Psoas muscle (tissue), 7 donors: ENCODE measurements at regions not wholly inside any gene's neighbourhood (a gene's known extent, or its start where the extent isn't known, plus 50 kb on each side); places are given as distances from the start of the nearest gene placed in this dataset.

Experiments used
- ATAC-seq, 4 donors: fragments of 200-7000 bp; cut with Tn5 transposase; one replicate each; pipeline ENCODE4 v1.9.1; 2020; ENCODE audit warnings: moderate library complexity in 3 of 4, mild to moderate bottlenecking in 2 of 4
- DNase-seq, 2 donors: peaks; one replicate each; pipeline ENCODE4 v3.0.0-alpha.2; 2020
- H3K27ac ChIP-seq: fragments of 200-600 bp; one replicate; pipeline ENCODE4 v1.8.0; 2022
- H3K27me3 ChIP-seq, 3 donors: fragments of 200-600 bp in 1 of 3; one replicate each; pipeline versions ENCODE4 v1.6.1 to v1.8.0; 2013 to 2022; ENCODE audit warnings: low read length in 2 of 3, mild to moderate bottlenecking in 2 of 3, moderate library complexity in 1 of 3; ENCODE audit not compliant: insufficient read depth in 3 of 3
- H3K36me3 ChIP-seq, 2 donors: fragments of 200-600 bp in 1 of 2; one replicate each; pipeline versions ENCODE4 v1.6.1 to v1.8.0; 2013 to 2022; ENCODE audit warnings: low read depth in 1 of 2, mild to moderate bottlenecking in 1 of 2, moderate library complexity in 1 of 2; ENCODE audit not compliant: insufficient read depth in 1 of 2
- H3K4me1 ChIP-seq: fragments of 200-600 bp; one replicate; pipeline ENCODE4 v1.8.0; 2022
- H3K4me3 ChIP-seq: fragments of 200-600 bp; one replicate; pipeline ENCODE4 v1.8.0; 2022; ENCODE audit warnings: mild to moderate bottlenecking
- H3K9me3 ChIP-seq: fragments of 200-600 bp; one replicate; pipeline ENCODE4 v1.8.0; 2022
- WGBS, 3 donors: extraction: QIAGEN DNeasy Blood & Tissue Kit; methylation state at CpG; one replicate each; pipeline versions ENCODE4 v1.1.6 to v1.1.7; 2013; 5-methylcytosine and 5-hydroxymethylcytosine counted together
- intact Hi-C, 2 donors: fragments of 100-400 bp; cut with DNase I; formaldehyde crosslinking; loops; one replicate each; pipeline versions ENCODE4 v1.11.0 to v1.14.2; 2022
- TF ChIP-seq, protein P1 (sequence below): fragments of 200-600 bp; IDR thresholded peaks from one replicate; pipeline ENCODE4 v1.8.0; 2022; ENCODE audit warnings: antibody characterized with exemption
- donor health status: healthy with polysubstance abuse.
- donor health status: DM: no; HTN: no; CAD: no; lungs with moderate emphysema.
- donor health status: Bipolar disorder and iron deficiency.
- donor health status: healthy.
- donor health status: DM: yes; HTN: yes; CAD: no.
- donor health status: DM: no; HTN: no; CAD: no.
- donor health status: DM: yes; HTN: yes; CAD: no.

- no peak overlapping the region for H3K4me3 ChIP-seq
- H3K4me1 ChIP-seq: no peaks in the 10 kb centered on the region
- no peaks in the 10 kb centered on the region for H3K27me3 ChIP-seq
- no peak overlapping the region for H3K27ac ChIP-seq
- intact Hi-C loops: no loop called here
- DNase-seq: no peak
- no peaks in the 10 kb centered on the region for H3K36me3 ChIP-seq
- TF ChIP-seq, protein P1, sequence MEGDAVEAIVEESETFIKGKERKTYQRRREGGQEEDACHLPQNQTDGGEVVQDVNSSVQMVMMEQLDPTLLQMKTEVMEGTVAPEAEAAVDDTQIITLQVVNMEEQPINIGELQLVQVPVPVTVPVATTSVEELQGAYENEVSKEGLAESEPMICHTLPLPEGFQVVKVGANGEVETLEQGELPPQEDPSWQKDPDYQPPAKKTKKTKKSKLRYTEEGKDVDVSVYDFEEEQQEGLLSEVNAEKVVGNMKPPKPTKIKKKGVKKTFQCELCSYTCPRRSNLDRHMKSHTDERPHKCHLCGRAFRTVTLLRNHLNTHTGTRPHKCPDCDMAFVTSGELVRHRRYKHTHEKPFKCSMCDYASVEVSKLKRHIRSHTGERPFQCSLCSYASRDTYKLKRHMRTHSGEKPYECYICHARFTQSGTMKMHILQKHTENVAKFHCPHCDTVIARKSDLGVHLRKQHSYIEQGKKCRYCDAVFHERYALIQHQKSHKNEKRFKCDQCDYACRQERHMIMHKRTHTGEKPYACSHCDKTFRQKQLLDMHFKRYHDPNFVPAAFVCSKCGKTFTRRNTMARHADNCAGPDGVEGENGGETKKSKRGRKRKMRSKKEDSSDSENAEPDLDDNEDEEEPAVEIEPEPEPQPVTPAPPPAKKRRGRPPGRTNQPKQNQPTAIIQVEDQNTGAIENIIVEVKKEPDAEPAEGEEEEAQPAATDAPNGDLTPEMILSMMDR: no peak
- no peaks in the 10 kb centered on the region for H3K9me3 ChIP-seq
- no peak for ATAC-seq
Measured at GRCh38 chr11:97363331-97363730, 973.5 kb downstream of the JRKL start.

GRCh38 chr11:97364047-97364446, 974.2 kb downstream of the JRKL start:
- Histone ChIP-seq H3K27ac (no peak overlapping the region), H3K4me1 (no peaks in the 10 kb centered on the region), H3K27me3 (no peaks in the 10 kb centered on the region), H3K9me3 (no peaks in the 10 kb centered on the region), H3K36me3 (no peaks in the 10 kb centered on the region), H3K4me3 (no peak overlapping the region)
- TF ChIP-seq, protein P1: no peak
- DNase-seq (no peak), ATAC-seq (no peak)
- 22 to 50% (median 47%) methylated on average over 1 of the region's 1 CpG for WGBS, 3 donors
- intact Hi-C loops: no loop called here

DNA sequence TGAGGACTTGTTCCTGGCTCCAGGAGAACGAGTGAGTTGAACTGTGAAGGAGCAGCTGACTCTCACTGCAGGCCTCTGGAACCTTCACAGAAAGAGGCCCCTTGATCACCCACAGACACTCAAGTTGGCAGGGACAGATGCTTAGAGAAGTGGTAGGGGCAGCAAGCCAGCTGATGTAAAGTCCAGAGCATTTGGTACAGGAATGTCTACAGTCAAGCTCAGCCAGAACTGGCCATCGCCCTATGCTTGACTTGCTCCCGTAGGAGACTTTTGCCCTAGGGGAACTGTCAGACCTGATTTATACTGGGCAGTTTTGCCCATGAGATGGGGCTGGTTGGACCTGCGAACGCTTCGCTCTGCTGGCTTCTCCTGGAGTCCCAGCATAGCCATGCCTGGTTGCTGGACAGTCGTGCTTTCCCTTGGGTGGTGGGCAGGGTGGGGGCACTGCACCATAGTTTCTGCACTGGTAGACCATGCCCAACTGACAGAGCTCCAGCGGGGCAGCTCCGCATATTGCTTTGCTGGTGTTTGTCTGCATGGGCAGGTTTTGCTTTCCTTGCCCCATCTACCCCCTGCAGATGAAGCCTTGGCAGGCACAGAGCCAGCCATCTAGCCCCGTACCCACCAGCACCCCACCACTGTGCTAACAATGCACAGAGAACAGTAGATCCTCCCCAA, 977.7 kb downstream of the JRKL start:
- Histone ChIP-seq H3K4me1 (no peaks in the 10 kb centered on the region), H3K9me3 (no peaks in the 10 kb centered on the region), H3K27me3 (no peaks in the 10 kb centered on the region), H3K4me3 (no peak overlapping the region), H3K36me3 (no peaks in the 10 kb centered on the region), H3K27ac (no peak overlapping the region)
- ATAC-seq (no peak), DNase-seq (no peak)
- 91 to 97% (median 91%) methylated on average over 10 of the region's 10 CpGs for WGBS, 3 donors
- TF ChIP-seq, protein P1: no peak
- intact Hi-C loops: loop anchor here in 1 of 2 donors (5.0 kb wide), 1 partner anchor 75 kb away; no protein-coding TSS in a partner anchor

GRCh38 chr11:97389270-97389669, 999.5 kb downstream of the JRKL start:
- ATAC-seq (no peak), DNase-seq (no peak)
- intact Hi-C loops: no loop called here
- no peak overlapping the region for H3K27ac ChIP-seq
- 23 to 29% (median 26%) methylated on average over 2 of the region's 2 CpGs for WGBS, 3 donors
- no peaks in the 10 kb centered on the region for H3K9me3 ChIP-seq
- H3K36me3 ChIP-seq: no peaks in the 10 kb centered on the region
- H3K4me3 ChIP-seq: no peak overlapping the region
- no peaks in the 10 kb centered on the region for H3K4me1 ChIP-seq
- H3K27me3 ChIP-seq: no peaks in the 10 kb centered on the region
- TF ChIP-seq, protein P1: no peak

GRCh38 chr11:97398246-97398645, 1008.4 kb downstream of the JRKL start:
- no peak for DNase-seq
- 76 to 84% (median 77%) methylated on average over 4 of the region's 4 CpGs for WGBS, 3 donors
- intact Hi-C loops: no loop called here
- Histone ChIP-seq H3K4me1 (no peaks in the 10 kb centered on the region), H3K27me3 (no peaks in the 10 kb centered on the region), H3K27ac (no peak overlapping the region), H3K9me3 (no peaks in the 10 kb centered on the region), H3K36me3 (no peaks in the 10 kb centered on the region), H3K4me3 (no peak overlapping the region)
- ATAC-seq: no peak
- TF ChIP-seq, protein P1: no peak
